ENCODE measurements at regions not wholly inside any gene's neighbourhood (a gene's known extent, or its start where the extent isn't known, plus 50 kb on each side); places are given as distances from the start of the nearest gene placed in this dataset.

- TF ChIP-seq CTCF (IDR thresholded peaks at IDR 0.05; ENCODE audit: partially characterized antibody, unreplicated experiment), result no peak
- no peaks in the 10 kb centered on the region for H3K36me3 Mint-ChIP-seq (ENCODE audit: unreplicated experiment)
- H3K27me3 Mint-ChIP-seq (ENCODE audit: unreplicated experiment), result peaks cover 13% of the 10 kb centered on the region
- H3K4me1 Mint-ChIP-seq (ENCODE audit: low read depth, unreplicated experiment), result peaks cover 2% of the 10 kb centered on the region
- H3K27ac Mint-ChIP-seq (ENCODE audit: unreplicated experiment), result no peak overlapping the region
- no peak for DNase-seq
- H3K4me3 Mint-ChIP-seq (ENCODE audit: unreplicated experiment), result no peak overlapping the region
- peaks cover 1% of the 10 kb centered on the region for H3K9me3 Mint-ChIP-seq (ENCODE audit: unreplicated experiment)
Measured at GRCh38 chr5:155733935-155734334, 593.0 kb upstream of the SGCD start.

- Mint-ChIP-seq H3K9me3 (ENCODE audit: unreplicated experiment) (peaks cover 1% of the 10 kb centered on the region), H3K36me3 (ENCODE audit: unreplicated experiment) (no peaks in the 10 kb centered on the region), H3K27ac (ENCODE audit: unreplicated experiment) (no peak overlapping the region), H3K4me3 (ENCODE audit: unreplicated experiment) (no peak overlapping the region), H3K4me1 (ENCODE audit: low read depth, unreplicated experiment) (no peaks in the 10 kb centered on the region), H3K27me3 (ENCODE audit: unreplicated experiment) (peaks cover 8% of the 10 kb centered on the region)
- no peak for TF ChIP-seq CTCF (IDR thresholded peaks at IDR 0.05; ENCODE audit: partially characterized antibody, unreplicated experiment)
- DNase-seq, result no peak
Measured at GRCh38 chr5:155735388-155735787, 591.6 kb upstream of the SGCD start.

- H3K4me3 Mint-ChIP-seq (ENCODE audit: unreplicated experiment), result no peak overlapping the region
- H3K27me3 Mint-ChIP-seq (ENCODE audit: unreplicated experiment), result no peaks in the 10 kb centered on the region
- no peak for DNase-seq
- H3K9me3 Mint-ChIP-seq (ENCODE audit: unreplicated experiment), result no peaks in the 10 kb centered on the region
- H3K36me3 Mint-ChIP-seq (ENCODE audit: unreplicated experiment), result no peaks in the 10 kb centered on the region
- no peak overlapping the region for H3K27ac Mint-ChIP-seq (ENCODE audit: unreplicated experiment)
- H3K4me1 Mint-ChIP-seq (ENCODE audit: low read depth, unreplicated experiment), result no peaks in the 10 kb centered on the region
- TF ChIP-seq CTCF (IDR thresholded peaks at IDR 0.05; ENCODE audit: partially characterized antibody, unreplicated experiment), result no peak
Measured at GRCh38 chr5:155738616-155739015, 588.3 kb upstream of the SGCD start.

- Mint-ChIP-seq H3K27me3 (ENCODE audit: unreplicated experiment) (no peaks in the 10 kb centered on the region), H3K36me3 (ENCODE audit: unreplicated experiment) (no peaks in the 10 kb centered on the region), H3K9me3 (ENCODE audit: unreplicated experiment) (no peaks in the 10 kb centered on the region), H3K4me3 (ENCODE audit: unreplicated experiment) (no peak overlapping the region), H3K4me1 (ENCODE audit: low read depth, unreplicated experiment) (no peaks in the 10 kb centered on the region), H3K27ac (ENCODE audit: unreplicated experiment) (no peak overlapping the region)
- no peak for DNase-seq
- TF ChIP-seq CTCF (IDR thresholded peaks at IDR 0.05; ENCODE audit: partially characterized antibody, unreplicated experiment), result no peak
Measured at GRCh38 chr5:155746367-155747038, 580.5 kb upstream of the SGCD start.

GRCh38 chr5:155750101-155750500, 576.9 kb upstream of the SGCD start:
- Mint-ChIP-seq H3K9me3 (ENCODE audit: unreplicated experiment) (no peaks in the 10 kb centered on the region), H3K27ac (ENCODE audit: unreplicated experiment) (no peak overlapping the region), H3K4me3 (ENCODE audit: unreplicated experiment) (no peak overlapping the region), H3K4me1 (ENCODE audit: low read depth, unreplicated experiment) (no peaks in the 10 kb centered on the region), H3K27me3 (ENCODE audit: unreplicated experiment) (no peaks in the 10 kb centered on the region), H3K36me3 (ENCODE audit: unreplicated experiment) (no peaks in the 10 kb centered on the region)
- no peak for TF ChIP-seq CTCF (IDR thresholded peaks at IDR 0.05; ENCODE audit: partially characterized antibody, unreplicated experiment)
- DNase-seq, result no peak
